ENCODE measurements at regions not wholly inside any gene's neighbourhood (a gene's known extent, or its start where the extent isn't known, plus 50 kb on each side); places are given as distances from the start of the nearest gene placed in this dataset.

- H2AFZ ChIP-seq (ENCODE audit: low read depth, low read length), result no peak overlapping the region
- ATAC-seq (no peak), DNase-seq (ENCODE audit: extremely low read depth in 1 of 4, low spot score in 3 of 4) (no peak), FAIRE-seq (no peak)
- in situ Hi-C loops (cut with MboI) (no loop called here), intact Hi-C loops (cut with micrococcal nuclease) (no loop called here)
- H3K9ac ChIP-seq (ENCODE audit: insufficient read depth in 1 of 2, low read depth in 2 of 2, low read length in 2 of 2), result no peak overlapping the region
- H3K4me2 ChIP-seq (ENCODE audit: insufficient read depth, low read length), result no peak overlapping the region
- H3K9me1 ChIP-seq (ENCODE audit: control insufficient read depth, insufficient read depth, low read length), result no peaks in the 10 kb centered on the region
- TF ChIP-seq KLF16 (IDR thresholded peaks at IDR 0.05) (no peak), ZNF282 (CRISPR knock-in tag; IDR thresholded peaks at IDR 0.05) (no peak), HMBOX1 (IDR thresholded peaks at IDR 0.05) (no peak), PHTF2 (CRISPR knock-in tag; IDR thresholded peaks at IDR 0.05) (no peak), TEAD1 (CRISPR knock-in tag; IDR thresholded peaks at IDR 0.05) (no peak), GABPA (tag; conservative IDR thresholded peaks at IDR 0.05; ENCODE audit: low read depth) (no peak), TEAD4 (IDR thresholded peaks at IDR 0.05; ENCODE audit: low read length) (no peak), TEAD4 (CRISPR knock-in tag; IDR thresholded peaks at IDR 0.05; ENCODE audit: borderline replicate concordance) (no peak), CHD2 (IDR thresholded peaks at IDR 0.05; ENCODE audit: low read depth, low read length) (no peak), BCLAF1 (IDR thresholded peaks at IDR 0.05; ENCODE audit: borderline replicate concordance in 1 of 2, control insufficient read depth in 1 of 2, low read depth in 2 of 2, low read length in 1 of 2) (no peak), ZNF263 (CRISPR knock-in tag; IDR thresholded peaks at IDR 0.05; ENCODE audit: borderline replicate concordance) (no peak), BCL6 (CRISPR knock-in tag; IDR thresholded peaks at IDR 0.05) (no peak), PTTG1 (tag; IDR thresholded peaks at IDR 0.05; ENCODE audit: low read depth) (no peak)
- CTCF ChIA-PET (ENCODE audit: low intra/inter-chr PET ratio), result no interaction called here
- H3K27ac ChIP-seq (ENCODE audit: extremely low read depth, low read depth, low read length), result no peak overlapping the region
- POLR2A ChIA-PET, result interaction anchor here (0.9 kb wide), 1 partner anchor 13 kb away, joined by 3 read pairs; no protein-coding TSS in a partner anchor
- BruUV-seq (replicated peaks), result no TSS peak
- no peak overlapping the region for H3K4me3 ChIP-seq
- H3K4me1 ChIP-seq (replicated peaks in 1 of 2; ENCODE audit: control insufficient read depth in 2 of 2, insufficient read depth in 2 of 2, low read length in 2 of 2), result peaks cover 0 to 5% of the 10 kb centered on the region in 2 experiments; a peak in 3 of 5 replicates
- H3K9me3 ChIP-seq (replicated peaks; ENCODE audit: control insufficient read depth, insufficient read depth, low read depth, low read length), result no peaks in the 10 kb centered on the region
- peaks cover 12 to 46% of the 10 kb centered on the region in 2 experiments; a peak in 3 of 5 replicates for H3K27me3 ChIP-seq (ENCODE audit: control insufficient read depth in 2 of 2, insufficient read depth in 2 of 2, low read length in 2 of 2)
- H4K20me1 ChIP-seq (replicated peaks; ENCODE audit: control insufficient read depth, insufficient read depth, low read length), result no peaks in the 10 kb centered on the region; the same call in 1 of the 2 replicates
- 19% methylated on average over 4 of the region's 4 CpGs for WGBS (ENCODE audit: insufficient coverage, low coverage, missing lambda C conversion rate)
- H3K79me2 ChIP-seq (ENCODE audit: control insufficient read depth, insufficient read depth, low read length), result no peaks in the 10 kb centered on the region
- H3K36me3 ChIP-seq (ENCODE audit: control insufficient read depth, insufficient read depth, low read length), result no peaks in the 10 kb centered on the region
Measured at GRCh38 chr3:186453531-186453930, 90.6 kb downstream of the CRYGS start.

Data from K562 (cell line).